Mesenchymal stem cell (in vitro differentiated cells and primary cell): ENCODE measurements at regions not wholly inside any gene's neighbourhood (a gene's known extent, or its start where the extent isn't known, plus 50 kb on each side); places are given as distances from the start of the nearest gene placed in this dataset.

ENCODE experiments used
- DNase-seq: peaks from one replicate; pipeline ENCODE4 v3.0.0-alpha.2; 2013
- H2AFZ ChIP-seq: one replicate; pipeline ENCODE4 v1.6.1; 2013; ENCODE audit warnings: low read depth, mild to moderate bottlenecking, control low read depth, inconsistent platforms, low read length, moderate library complexity
- H2AK5ac ChIP-seq: 2 replicates; pipeline ENCODE4 v1.6.1; 2013; ENCODE audit warnings: low read length, moderate library complexity, mild to moderate bottlenecking, inconsistent platforms; ENCODE audit not compliant: severe bottlenecking
- H2BK120ac ChIP-seq: one replicate; pipeline ENCODE4 v1.6.1; 2013; ENCODE audit warnings: low read depth, mild to moderate bottlenecking, inconsistent platforms, low read length, moderate library complexity
- H2BK12ac ChIP-seq, 2 experiments: one replicate each; pipeline ENCODE4 v1.6.1; 2013; ENCODE audit warnings: inconsistent platforms in 2 of 2, low read length in 2 of 2, mild to moderate bottlenecking in 2 of 2, moderate library complexity in 2 of 2, control low read depth in 1 of 2
- H2BK15ac ChIP-seq: one replicate; pipeline ENCODE4 v1.6.1; 2013; ENCODE audit warnings: mild to moderate bottlenecking, low read depth, inconsistent platforms; ENCODE audit not compliant: poor library complexity, severe bottlenecking
- H2BK5ac ChIP-seq: 2 replicates; pipeline ENCODE4 v1.6.1; 2013; ENCODE audit warnings: low read depth, mild to moderate bottlenecking, low read length, control low read depth, inconsistent platforms; ENCODE audit not compliant: poor library complexity, severe bottlenecking
- H3K14ac ChIP-seq, 2 experiments: one replicate each; pipeline ENCODE4 v1.6.1; 2013; ENCODE audit warnings: inconsistent platforms in 2 of 2, low read length in 2 of 2, control low read depth in 1 of 2, mild to moderate bottlenecking in 1 of 2, moderate library complexity in 1 of 2
- H3K18ac ChIP-seq, 2 experiments: one replicate each; pipeline ENCODE4 v1.6.1; 2013; ENCODE audit warnings: inconsistent platforms in 2 of 2, low read length in 2 of 2, control low read depth in 1 of 2, low read depth in 1 of 2, mild to moderate bottlenecking in 1 of 2
- H3K23ac ChIP-seq, 2 experiments: one replicate each; pipeline ENCODE4 v1.6.1; 2013; ENCODE audit warnings: inconsistent platforms in 2 of 2, low read length in 2 of 2, mild to moderate bottlenecking in 2 of 2, moderate library complexity in 2 of 2, control low read depth in 1 of 2
- H3K27ac ChIP-seq: 2 replicates; pipeline ENCODE4 v1.5.1; 2013; ENCODE audit warnings: mild to moderate bottlenecking, moderate library complexity, low read length, control low read depth, inconsistent platforms; ENCODE audit not compliant: poor library complexity, severe bottlenecking
- H3K27me3 ChIP-seq, 2 experiments: 2 replicates each; pipeline versions ENCODE4 v1.6.1 to v1.7.0; 2013; ENCODE audit warnings: low read length in 2 of 2, mild to moderate bottlenecking in 2 of 2, moderate library complexity in 2 of 2, control low read depth in 1 of 2, inconsistent platforms in 1 of 2; ENCODE audit not compliant: control insufficient read depth in 1 of 2, insufficient read depth in 1 of 2
- H3K36me3 ChIP-seq, 2 experiments: 2 replicates each; pipeline versions ENCODE4 v1.6.1 to v1.7.0; 2013; ENCODE audit warnings: low read length in 2 of 2, control low read depth in 1 of 2, inconsistent platforms in 1 of 2, low read depth in 1 of 2, mild to moderate bottlenecking in 1 of 2; ENCODE audit not compliant: insufficient read depth in 2 of 2, control insufficient read depth in 1 of 2
- H3K4ac ChIP-seq, 2 experiments: one replicate each; pipeline ENCODE4 v1.6.1; 2013; ENCODE audit warnings: inconsistent platforms in 2 of 2, low read length in 2 of 2, mild to moderate bottlenecking in 2 of 2, moderate library complexity in 2 of 2, control low read depth in 1 of 2, low read depth in 1 of 2
- H3K4me1 ChIP-seq: 2 replicates; pipeline ENCODE4 v1.6.1; 2013; ENCODE audit warnings: low read depth, low read length, control low read depth; ENCODE audit not compliant: control insufficient read depth, insufficient read depth
- H3K4me2 ChIP-seq: 2 replicates; pipeline ENCODE4 v1.6.1; 2013; ENCODE audit warnings: low read length, mild to moderate bottlenecking, inconsistent platforms; ENCODE audit not compliant: poor library complexity, severe bottlenecking
- H3K4me3 ChIP-seq, 2 experiments: 2 replicates each; pipeline versions ENCODE4 v1.5.1 to v1.7.0; 2013; ENCODE audit warnings: low read length in 2 of 2, mild to moderate bottlenecking in 2 of 2, control low read depth in 1 of 2, low read depth in 1 of 2; ENCODE audit not compliant: insufficient read depth in 1 of 2
- H3K79me1 ChIP-seq: replicated peaks from 2 replicates; pipeline ENCODE4 v1.6.1; 2013; ENCODE audit warnings: mild to moderate bottlenecking, control low read depth, low read length, inconsistent platforms; ENCODE audit not compliant: poor library complexity, severe bottlenecking
- H3K9ac ChIP-seq: 2 replicates; pipeline ENCODE4 v1.7.0; 2013; ENCODE audit warnings: mild to moderate bottlenecking, low read length, moderate library complexity
- H3K9me3 ChIP-seq: 2 replicates; pipeline ENCODE4 v1.7.0; 2013; ENCODE audit warnings: mild to moderate bottlenecking, low read length; ENCODE audit not compliant: control insufficient read depth
- H4K8ac ChIP-seq: one replicate; pipeline ENCODE4 v1.6.1; 2013; ENCODE audit warnings: inconsistent platforms, mild to moderate bottlenecking, low read length, moderate library complexity
- H4K91ac ChIP-seq: one replicate; pipeline ENCODE4 v1.6.1; 2013; ENCODE audit warnings: mild to moderate bottlenecking, low read length, inconsistent platforms
- WGBS: methylation state at CpG from one replicate; pipeline ENCODE4 v1.1.7; 2013; ENCODE audit warnings: mixed read lengths; 5-methylcytosine and 5-hydroxymethylcytosine counted together

DNA sequence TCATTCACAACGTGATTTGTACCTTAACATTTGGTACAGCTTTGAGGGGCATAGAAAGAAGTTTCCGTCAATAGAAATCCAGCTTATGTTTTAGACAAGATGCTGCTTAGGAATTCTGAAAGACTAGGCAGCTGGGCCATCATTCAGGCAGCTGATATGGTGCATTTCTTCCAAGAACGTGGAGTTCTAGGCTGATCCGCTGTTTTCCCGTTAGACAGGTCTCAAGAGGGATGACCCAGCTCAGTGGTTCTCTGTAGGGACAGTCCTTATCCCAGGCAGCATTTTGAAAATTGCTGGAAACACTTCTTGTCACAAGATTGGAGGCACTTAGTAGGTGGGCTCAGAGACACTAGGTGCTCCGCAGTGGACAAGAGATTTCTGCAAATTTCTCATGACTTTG is 242.7 kb upstream of the FOXK1 start:
- no peak overlapping the region for H2BK120ac ChIP-seq
- H2BK15ac ChIP-seq: no peak overlapping the region
- no peaks in the 10 kb centered on the region for H3K4me1 ChIP-seq
- H3K23ac ChIP-seq: no peak overlapping the region
- H3K79me1 ChIP-seq: no peaks in the 10 kb centered on the region
- H3K4me3 ChIP-seq: no peak overlapping the region
- H2BK12ac ChIP-seq: no peak overlapping the region
- H3K27me3 ChIP-seq: peaks cover 0 to 18% of the 10 kb centered on the region in 2 experiments
- no peak overlapping the region for H2BK5ac ChIP-seq
- no peaks in the 10 kb centered on the region for H3K36me3 ChIP-seq
- H3K4ac ChIP-seq: no peak overlapping the region
- no peak overlapping the region for H4K8ac ChIP-seq
- no peaks in the 10 kb centered on the region for H3K9me3 ChIP-seq
- H3K9ac ChIP-seq: no peak overlapping the region
- no peak overlapping the region for H3K27ac ChIP-seq
- H3K4me2 ChIP-seq: no peak overlapping the region
- 40% methylated on average over 6 of the region's 6 CpGs for WGBS
- no peak for DNase-seq
- no peak overlapping the region for H3K18ac ChIP-seq
- H4K91ac ChIP-seq: no peak overlapping the region
- H2AFZ ChIP-seq: no peak overlapping the region
- no peak overlapping the region for H2AK5ac ChIP-seq
- H3K14ac ChIP-seq: no peak overlapping the region

DNA sequence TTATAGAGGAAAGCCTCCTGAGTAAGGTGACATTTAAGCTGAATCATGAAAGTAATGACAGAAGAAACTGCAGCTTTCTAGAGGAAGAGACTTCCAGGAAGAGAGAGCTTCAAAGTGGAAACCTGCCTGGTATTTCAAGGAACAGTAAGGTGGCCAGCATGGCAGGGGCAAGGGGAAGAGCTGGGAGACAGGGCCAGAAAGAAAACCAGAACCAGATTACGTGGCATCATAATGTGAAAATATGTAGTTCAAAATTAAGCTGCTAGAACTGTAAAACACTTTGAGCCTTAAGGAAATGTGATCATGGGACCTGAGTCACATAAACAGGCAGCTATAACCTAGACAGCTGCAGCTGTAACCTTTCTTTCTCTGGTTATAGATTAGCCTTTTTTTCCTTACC is 238.0 kb upstream of the FOXK1 start:
- H2BK15ac ChIP-seq: no peak overlapping the region
- no peak overlapping the region for H3K4me2 ChIP-seq
- H4K8ac ChIP-seq: no peak overlapping the region
- DNase-seq: no peak
- H2BK5ac ChIP-seq: no peak overlapping the region
- H3K18ac ChIP-seq: no peak overlapping the region
- no peak overlapping the region for H3K23ac ChIP-seq
- H3K9me3 ChIP-seq: peaks cover 14% of the 10 kb centered on the region
- H2AK5ac ChIP-seq: no peak overlapping the region
- H3K14ac ChIP-seq: no peak overlapping the region
- H3K27me3 ChIP-seq: no peaks in the 10 kb centered on the region
- no peaks in the 10 kb centered on the region for H3K4me1 ChIP-seq
- no peak overlapping the region for H2BK120ac ChIP-seq
- H3K4me3 ChIP-seq: no peak overlapping the region
- no peaks in the 10 kb centered on the region for H3K79me1 ChIP-seq
- no peak overlapping the region for H3K4ac ChIP-seq
- H4K91ac ChIP-seq: no peak overlapping the region
- H2AFZ ChIP-seq: no peak overlapping the region
- no peaks in the 10 kb centered on the region for H3K36me3 ChIP-seq
- no peak overlapping the region for H3K27ac ChIP-seq
- no CpG with 5 or more reads among the region's 1 CpG for whole genome bisulfite sequencing
- H3K9ac ChIP-seq: no peak overlapping the region
- H2BK12ac ChIP-seq: no peak overlapping the region

DNA sequence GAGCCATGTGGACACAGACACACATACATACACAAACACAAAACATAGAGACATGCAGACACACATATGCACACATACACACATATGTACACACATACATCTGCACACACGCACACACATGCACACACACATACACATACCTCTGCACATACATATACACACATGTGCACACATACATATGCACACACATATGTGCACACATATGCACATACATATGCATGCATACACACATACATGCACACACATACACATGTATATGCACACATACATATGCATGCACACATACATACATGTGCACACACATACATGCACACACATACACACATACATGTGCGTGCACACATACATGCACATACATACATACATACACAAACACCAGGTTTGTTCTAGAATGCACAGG is 236.3 kb upstream of the FOXK1 start:
- no peak overlapping the region for H2AFZ ChIP-seq
- no peak for DNase-seq
- H3K4me1 ChIP-seq: no peaks in the 10 kb centered on the region
- H2BK15ac ChIP-seq: no peak overlapping the region
- H2AK5ac ChIP-seq: no peak overlapping the region
- no peak overlapping the region for H4K8ac ChIP-seq
- no peak overlapping the region for H3K18ac ChIP-seq
- no peak overlapping the region for H3K9ac ChIP-seq
- H3K36me3 ChIP-seq: no peaks in the 10 kb centered on the region
- no peak overlapping the region for H2BK120ac ChIP-seq
- H3K27ac ChIP-seq: no peak overlapping the region
- no peak overlapping the region for H3K4me3 ChIP-seq
- H2BK5ac ChIP-seq: no peak overlapping the region
- H4K91ac ChIP-seq: no peak overlapping the region
- peaks cover 17% of the 10 kb centered on the region for H3K9me3 ChIP-seq
- H2BK12ac ChIP-seq: no peak overlapping the region
- H3K4ac ChIP-seq: no peak overlapping the region
- no peak overlapping the region for H3K14ac ChIP-seq
- no peaks in the 10 kb centered on the region for H3K79me1 ChIP-seq
- H3K4me2 ChIP-seq: no peak overlapping the region
- 84% methylated on average over 2 of the region's 2 CpGs for WGBS
- H3K23ac ChIP-seq: no peak overlapping the region
- H3K27me3 ChIP-seq: no peaks in the 10 kb centered on the region

DNA sequence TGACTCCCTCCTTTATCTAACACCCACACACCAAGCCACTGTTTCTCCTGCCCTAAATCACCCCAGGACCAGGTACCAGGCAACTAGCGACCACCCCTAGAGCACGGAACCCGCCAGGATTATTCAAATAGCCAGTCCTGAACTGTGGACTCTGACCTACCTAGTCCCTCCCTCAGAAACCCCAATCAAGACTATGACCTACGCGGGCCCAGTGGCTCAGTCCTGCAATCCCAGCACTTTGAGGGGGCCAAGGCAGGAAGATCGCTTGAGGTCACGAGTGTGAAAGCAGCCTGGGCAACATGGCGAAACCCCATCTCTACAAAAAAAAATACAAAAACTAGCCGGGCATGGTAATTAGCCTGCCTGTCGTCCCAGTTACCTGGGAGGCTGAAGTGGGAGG is 232.8 kb upstream of the FOXK1 start:
- H4K8ac ChIP-seq: no peak overlapping the region
- H3K27ac ChIP-seq: no peak overlapping the region
- no peaks in the 10 kb centered on the region for H3K36me3 ChIP-seq
- no peak overlapping the region for H3K9ac ChIP-seq
- no peak overlapping the region for H2BK12ac ChIP-seq
- no peak overlapping the region for H3K4ac ChIP-seq
- no peaks in the 10 kb centered on the region for H3K4me1 ChIP-seq
- no peak overlapping the region for H3K4me3 ChIP-seq
- H3K4me2 ChIP-seq: no peak overlapping the region
- no peak overlapping the region for H2AFZ ChIP-seq
- no peak overlapping the region for H2AK5ac ChIP-seq
- no peak overlapping the region for H2BK5ac ChIP-seq
- no peak for DNase-seq
- H3K14ac ChIP-seq: no peak overlapping the region
- no peak overlapping the region for H4K91ac ChIP-seq
- no peak overlapping the region for H3K23ac ChIP-seq
- no peaks in the 10 kb centered on the region for H3K27me3 ChIP-seq
- peaks cover 17% of the 10 kb centered on the region for H3K9me3 ChIP-seq
- 71% methylated on average over 5 of the region's 10 CpGs for WGBS
- H3K18ac ChIP-seq: no peak overlapping the region
- H3K79me1 ChIP-seq: no peaks in the 10 kb centered on the region
- H2BK15ac ChIP-seq: no peak overlapping the region
- H2BK120ac ChIP-seq: no peak overlapping the region
